Transverse colon (tissue), 4 donors: ENCODE measurements at regions not wholly inside any gene's neighbourhood (a gene's known extent, or its start where the extent isn't known, plus 50 kb on each side); places are given as distances from the start of the nearest gene placed in this dataset.

ENCODE experiments used
- CTCF ChIP-seq, 5 experiments: fragments of 200-600 bp in 3 of 5; fragments of 450-650 bp in 2 of 5; sonication (generic) in 3 of 5; IDR thresholded peaks; 1 replicate in 2 of 5; 2 replicates in 3 of 5; pipeline ENCODE4 v1.5.1; 2016 to 2017; ENCODE audit warnings: antibody characterized with exemption in 5 of 5, inconsistent platforms in 3 of 5, mild to moderate bottlenecking in 2 of 5, moderate library complexity in 1 of 5
- POLR2AphosphoS5 ChIP-seq, 3 donors: sonication (generic); formaldehyde crosslinking; IDR thresholded peaks; one replicate each; pipeline ENCODE4 v1.6.1; 2016; ENCODE audit warnings: antibody characterized with exemption in 3 of 3

GRCh38 chr16:79318143-79318899, 282.2 kb downstream of the MAF start:
- no peak for TF ChIP-seq CTCF (IDR thresholded peaks at IDR 0.05)
- no peak for TF ChIP-seq POLR2AphosphoS5 (IDR thresholded peaks at IDR 0.05)
